Activated CD8-positive, alpha-beta memory T cell treated with anti-CD3 and anti-CD28 coated beads for 24 hours (primary cell): ENCODE measurements at regions not wholly inside any gene's neighbourhood (a gene's known extent, or its start where the extent isn't known, plus 50 kb on each side); places are given as distances from the start of the nearest gene placed in this dataset.
"Not testable (repeated sequence)": the region's sequence is repeated elsewhere in the genome, so short reads cannot be mapped to it uniquely, and the experiment has no call there.

Experiments
- DNase-seq: peaks from one replicate; pipeline ENCODE4 v3.0.0-alpha.2; 2020

GRCh38 chr3:150357923-150358607, 50.0 kb upstream of the TSC22D2 start:
- DNase-seq, result no peak

GRCh38 chr3:150357140-150357539, 51.0 kb upstream of the TSC22D2 start:
- DNase-seq, result no peak

- DNase-seq, result no peak
Measured at GRCh38 chr3:150355574-150355973, 52.5 kb upstream of the TSC22D2 start.

- no peak for DNase-seq
Measured at GRCh38 chr3:150352931-150353330, 55.2 kb upstream of the TSC22D2 start.

GRCh38 chr3:150351398-150351797, 56.7 kb upstream of the TSC22D2 start:
- DNase-seq, result no peak

- no peak for DNase-seq
Measured at GRCh38 chr3:150349314-150350097, 58.6 kb upstream of the TSC22D2 start.

- DNase-seq, result no peak
Measured at GRCh38 chr3:150348500-150348899, 59.6 kb upstream of the TSC22D2 start.

- DNase-seq, result no peak
Measured at GRCh38 chr3:150346981-150347863, 60.9 kb upstream of the TSC22D2 start.

GRCh38 chr3:150346266-150346665, 61.8 kb upstream of the TSC22D2 start:
- DNase-seq, result no peak

- DNase-seq, result no peak
Measured at GRCh38 chr3:150345021-150345538, 63.0 kb upstream of the TSC22D2 start.

GRCh38 chr3:150344079-150344759, 63.9 kb upstream of the TSC22D2 start:
- no peak for DNase-seq

- DNase-seq, result no peak
Measured at GRCh38 chr3:150342896-150343467, 65.1 kb upstream of the TSC22D2 start.

- DNase-seq, result no peak
Measured at GRCh38 chr3:150341891-150342290, 66.2 kb upstream of the TSC22D2 start.

- not testable (repeated sequence) for DNase-seq
Measured at GRCh38 chr3:150336363-150336762, 71.7 kb upstream of the TSC22D2 start.

- no peak for DNase-seq
Measured at GRCh38 chr3:150335631-150336030, 72.5 kb upstream of the TSC22D2 start.

GRCh38 chr3:150334974-150335373, 73.1 kb upstream of the TSC22D2 start:
- DNase-seq, result no peak

- no peak for DNase-seq
Measured at GRCh38 chr3:150333477-150333876, 74.6 kb upstream of the TSC22D2 start.

GRCh38 chr3:150331978-150332568, 76.0 kb upstream of the TSC22D2 start:
- no peak for DNase-seq

GRCh38 chr3:150330872-150331271, 77.2 kb upstream of the TSC22D2 start:
- no peak for DNase-seq

GRCh38 chr3:150330174-150330573, 77.9 kb upstream of the TSC22D2 start:
- DNase-seq, result no peak

- no peak for DNase-seq
Measured at GRCh38 chr3:150329408-150329807, 78.7 kb upstream of the TSC22D2 start.

GRCh38 chr3:150328654-150329040, 79.5 kb upstream of the TSC22D2 start:
- DNase-seq, result no peak
